SK-N-SH (cell line): ENCODE measurements at regions not wholly inside any gene's neighbourhood (a gene's known extent, or its start where the extent isn't known, plus 50 kb on each side); places are given as distances from the start of the nearest gene placed in this dataset.

Experiments used
- CTCF ChIA-PET: fragments of 300-600, 350-600 bp; formaldehyde crosslinking; extraction: SDS; loops from one replicate; lab custom pipeline; 2021; lab: Yijun Ruan, JAX
- POLR2A ChIA-PET: fragments of 350-600 bp; sonication (Branson Sonifier 250); formaldehyde crosslinking; extraction: SDS; loops from one replicate; lab custom pipeline; 2020; ENCODE audit warnings: antibody characterized with exemption, inconsistent platforms; lab: Yijun Ruan, JAX
- DNase-seq: peaks from one replicate; pipeline ENCODE4 v3.0.0; 2012
- H2AFZ ChIP-seq: fragments of 200-600 bp; sonication (generic); 2 replicates; pipeline ENCODE4 v1.8.1; 2016; ENCODE audit warnings: antibody characterized with exemption, mild to moderate bottlenecking, low read depth
- H3F3A ChIP-seq: fragments of 200-600 bp; sonication (generic); replicated peaks from 2 replicates; pipeline ENCODE3; 2016; ENCODE audit warnings: antibody characterized with exemption, mild to moderate bottlenecking; ENCODE audit not compliant: insufficient read depth
- H3K27ac ChIP-seq, 2 experiments: fragments of 200-500 bp in 1 of 2; fragments of 200-600 bp in 1 of 2; sonication (Bioruptor generic) in 1 of 2; sonication (generic), shearing (Covaris generic) in 1 of 2; 2 replicates each; pipeline versions ENCODE4 v1.5.1 to v1.6.1; 2014 to 2016; ENCODE audit warnings: low read depth in 2 of 2, inconsistent platforms in 1 of 2, low read length in 1 of 2, mild to moderate bottlenecking in 1 of 2, mixed read lengths in 1 of 2
- H3K27me3 ChIP-seq: fragments of 200-600 bp; sonication (generic), shearing (Covaris generic); 2 replicates; pipeline ENCODE4 v1.6.1; 2016; ENCODE audit warnings: mixed run types; ENCODE audit not compliant: insufficient read depth
- H3K36me3 ChIP-seq, 2 experiments: fragments of 200-500 bp in 1 of 2; fragments of 200-600 bp in 1 of 2; sonication (Bioruptor generic) in 1 of 2; sonication (generic) in 1 of 2; replicated peaks in 1 of 2; 2 replicates each; pipeline versions ENCODE3 to v1.5.1; 2014 to 2016; ENCODE audit warnings: low read length in 1 of 2, mild to moderate bottlenecking in 1 of 2; ENCODE audit not compliant: insufficient read depth in 2 of 2, control insufficient read depth in 1 of 2
- H3K4me1 ChIP-seq, 2 experiments: fragments of 200-500 bp in 1 of 2; fragments of 200-600 bp in 1 of 2; sonication (Bioruptor generic) in 1 of 2; sonication (generic), shearing (Covaris generic) in 1 of 2; 2 replicates each; pipeline versions ENCODE4 v1.5.1 to v1.6.1; 2014 to 2016; ENCODE audit warnings: low read depth in 1 of 2, low read length in 1 of 2, mixed run types in 1 of 2; ENCODE audit not compliant: insufficient read depth in 2 of 2, control insufficient read depth in 1 of 2
- H3K4me2 ChIP-seq: fragments of 200-600 bp; sonication (generic), shearing (Covaris generic); 2 replicates; pipeline ENCODE4 v1.6.1; 2017; ENCODE audit warnings: mixed run types
- H3K4me3 ChIP-seq, 2 experiments: fragments of 200-500 bp in 1 of 2; fragments of 200-600 bp in 1 of 2; sonication (Bioruptor generic) in 1 of 2; sonication (generic), shearing (Covaris generic) in 1 of 2; 2 replicates each; pipeline versions ENCODE4 v1.5.1 to v1.8.1; 2014 to 2016; ENCODE audit warnings: low read depth in 2 of 2, inconsistent platforms in 1 of 2, low read length in 1 of 2, mild to moderate bottlenecking in 1 of 2, mixed read lengths in 1 of 2, moderate library complexity in 1 of 2
- H3K79me2 ChIP-seq: fragments of 200-600 bp; sonication (generic); 2 replicates; pipeline ENCODE4 v1.8.1; 2017; ENCODE audit warnings: mild to moderate bottlenecking; ENCODE audit not compliant: insufficient read depth
- H3K9ac ChIP-seq: fragments of 200-600 bp; sonication (generic); 2 replicates; pipeline ENCODE4 v1.6.1; 2017; ENCODE audit warnings: mixed run types
- H3K9me2 ChIP-seq: fragments of 200-600 bp; sonication (generic); 2 replicates; pipeline ENCODE4 v1.6.1; 2017; ENCODE audit warnings: mixed run types
- H3K9me3 ChIP-seq: fragments of 200-600 bp; sonication (generic); 2 replicates; pipeline ENCODE4 v1.6.1; 2017; ENCODE audit warnings: mixed run types, mild to moderate bottlenecking, moderate library complexity
- H4K20me1 ChIP-seq: fragments of 200-600 bp; sonication (generic); 2 replicates; pipeline ENCODE4 v1.6.1; 2017; ENCODE audit warnings: mild to moderate bottlenecking, mixed run types; ENCODE audit not compliant: insufficient read depth
- CHD2 ChIP-seq: fragments of 150-350 bp; IDR thresholded peaks from 2 replicates; pipeline ENCODE4 v1.6.1; 2018; ENCODE audit warnings: low read length; ENCODE audit not compliant: partially characterized antibody
- FOSL2 ChIP-seq: IDR thresholded peaks from 2 replicates; pipeline ENCODE4 v1.4.0; 2012; ENCODE audit warnings: low read depth, mild to moderate bottlenecking, moderate library complexity, borderline replicate concordance
- GATA2 ChIP-seq: sonication (generic); formaldehyde crosslinking; IDR thresholded peaks from 2 replicates; pipeline ENCODE4 v1.5.0; 2020; ENCODE audit warnings: mild to moderate bottlenecking, missing genetic modification reagents
- JUND ChIP-seq: IDR thresholded peaks from 2 replicates; pipeline ENCODE4 v1.4.0; 2012
- MEF2A ChIP-seq: IDR thresholded peaks from 2 replicates; pipeline ENCODE4 v1.4.0; 2012; ENCODE audit warnings: low read depth, borderline replicate concordance
- NFIC ChIP-seq: IDR thresholded peaks from 2 replicates; pipeline ENCODE4 v1.4.0; 2012; ENCODE audit warnings: borderline replicate concordance
- RCOR1 ChIP-seq: fragments of 150-350 bp; IDR thresholded peaks from 2 replicates; pipeline ENCODE4 v1.6.1; 2017; ENCODE audit warnings: antibody characterized with exemption, low read length
- WGBS: methylation state at CpG from one replicate; pipeline ENCODE4 v1.1.6; 2017; ENCODE audit warnings: low lambda C conversion rate; 5-methylcytosine and 5-hydroxymethylcytosine counted together
- TF ChIP-seq, protein P1 (sequence below): IDR thresholded peaks from 2 replicates; pipeline ENCODE4 v1.4.0; 2012; ENCODE audit warnings: low read depth, borderline replicate concordance
- TF ChIP-seq, protein P2 (sequence below): fragments of 150-350 bp; IDR thresholded peaks from 2 replicates; pipeline ENCODE4 v1.6.1; 2016; ENCODE audit warnings: mild to moderate bottlenecking, low read depth, low read length
- TF ChIP-seq, protein P3 (sequence below): IDR thresholded peaks from 2 replicates; pipeline ENCODE4 v1.6.1; 2012; ENCODE audit warnings: mild to moderate bottlenecking, low read depth, low read length, moderate library complexity
- TF ChIP-seq, protein P4 (sequence below): fragments of 150-350 bp; IDR thresholded peaks from 2 replicates; pipeline ENCODE4 v1.6.1; 2017; ENCODE audit warnings: antibody characterized with exemption, low read length, low read depth, borderline replicate concordance

DNA sequence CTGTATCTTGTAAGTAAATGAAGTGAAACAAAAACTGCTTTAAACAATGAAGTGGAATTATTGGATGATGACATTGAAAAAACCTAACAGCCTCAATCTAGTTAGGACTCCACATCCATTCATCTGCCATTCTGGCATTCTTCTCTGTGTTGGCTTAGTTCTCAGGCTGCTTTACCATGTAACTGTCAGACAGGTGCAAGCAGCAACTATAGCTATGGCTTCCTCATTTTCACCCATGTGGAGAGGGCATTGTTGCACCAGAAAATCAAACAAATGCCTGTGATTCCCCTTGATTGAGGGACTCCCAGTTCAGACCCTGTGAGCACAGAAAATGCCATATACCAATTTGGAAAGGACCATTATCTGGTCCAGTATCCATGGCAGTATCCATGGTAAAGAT lies 129.5 kb upstream of the NYAP2 start (continued):
- TF ChIP-seq, protein P1, sequence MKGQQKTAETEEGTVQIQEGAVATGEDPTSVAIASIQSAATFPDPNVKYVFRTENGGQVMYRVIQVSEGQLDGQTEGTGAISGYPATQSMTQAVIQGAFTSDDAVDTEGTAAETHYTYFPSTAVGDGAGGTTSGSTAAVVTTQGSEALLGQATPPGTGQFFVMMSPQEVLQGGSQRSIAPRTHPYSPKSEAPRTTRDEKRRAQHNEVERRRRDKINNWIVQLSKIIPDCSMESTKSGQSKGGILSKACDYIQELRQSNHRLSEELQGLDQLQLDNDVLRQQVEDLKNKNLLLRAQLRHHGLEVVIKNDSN = no peak
- TF ChIP-seq RCOR1 (no peak), GATA2 (CRISPR knock-in tag) (no peak)

DNA sequence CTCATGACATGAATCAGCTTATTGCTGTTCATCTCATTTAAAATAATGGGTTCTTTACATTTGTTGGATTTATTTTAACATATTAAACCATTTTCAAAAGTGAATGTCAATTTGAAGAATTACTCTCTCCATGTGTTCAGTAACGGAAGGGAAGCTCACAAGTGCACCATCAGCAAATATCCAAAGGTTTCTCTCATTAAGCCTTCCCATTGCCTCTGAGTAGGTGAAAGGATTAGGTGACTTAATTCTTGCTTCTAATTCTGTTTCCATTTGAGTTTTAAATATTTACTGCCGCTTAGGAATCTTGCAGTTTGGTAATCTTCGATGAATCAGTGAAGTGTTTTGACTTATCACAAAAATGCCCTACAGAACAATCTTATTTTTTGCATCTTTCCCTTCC lies 145.1 kb upstream of the NYAP2 start:
- Histone ChIP-seq H3K27me3 (no peaks in the 10 kb centered on the region), H3K4me2 (no peak overlapping the region), H3K9me2 (no peaks in the 10 kb centered on the region), H3K36me3 (no peaks in the 10 kb centered on the region), H3K4me1 (no peaks in the 10 kb centered on the region), H3K4me3 (no peak overlapping the region), H3F3A (no peaks in the 10 kb centered on the region), H2AFZ (no peak overlapping the region), H3K27ac (no peak overlapping the region), H3K79me2 (no peaks in the 10 kb centered on the region), H3K9me3 (no peaks in the 10 kb centered on the region), H3K9ac (no peak overlapping the region), H4K20me1 (no peaks in the 10 kb centered on the region)
- TF ChIP-seq, protein P2, sequence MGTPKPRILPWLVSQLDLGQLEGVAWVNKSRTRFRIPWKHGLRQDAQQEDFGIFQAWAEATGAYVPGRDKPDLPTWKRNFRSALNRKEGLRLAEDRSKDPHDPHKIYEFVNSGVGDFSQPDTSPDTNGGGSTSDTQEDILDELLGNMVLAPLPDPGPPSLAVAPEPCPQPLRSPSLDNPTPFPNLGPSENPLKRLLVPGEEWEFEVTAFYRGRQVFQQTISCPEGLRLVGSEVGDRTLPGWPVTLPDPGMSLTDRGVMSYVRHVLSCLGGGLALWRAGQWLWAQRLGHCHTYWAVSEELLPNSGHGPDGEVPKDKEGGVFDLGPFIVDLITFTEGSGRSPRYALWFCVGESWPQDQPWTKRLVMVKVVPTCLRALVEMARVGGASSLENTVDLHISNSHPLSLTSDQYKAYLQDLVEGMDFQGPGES = no peak
- TF ChIP-seq, protein P3, sequence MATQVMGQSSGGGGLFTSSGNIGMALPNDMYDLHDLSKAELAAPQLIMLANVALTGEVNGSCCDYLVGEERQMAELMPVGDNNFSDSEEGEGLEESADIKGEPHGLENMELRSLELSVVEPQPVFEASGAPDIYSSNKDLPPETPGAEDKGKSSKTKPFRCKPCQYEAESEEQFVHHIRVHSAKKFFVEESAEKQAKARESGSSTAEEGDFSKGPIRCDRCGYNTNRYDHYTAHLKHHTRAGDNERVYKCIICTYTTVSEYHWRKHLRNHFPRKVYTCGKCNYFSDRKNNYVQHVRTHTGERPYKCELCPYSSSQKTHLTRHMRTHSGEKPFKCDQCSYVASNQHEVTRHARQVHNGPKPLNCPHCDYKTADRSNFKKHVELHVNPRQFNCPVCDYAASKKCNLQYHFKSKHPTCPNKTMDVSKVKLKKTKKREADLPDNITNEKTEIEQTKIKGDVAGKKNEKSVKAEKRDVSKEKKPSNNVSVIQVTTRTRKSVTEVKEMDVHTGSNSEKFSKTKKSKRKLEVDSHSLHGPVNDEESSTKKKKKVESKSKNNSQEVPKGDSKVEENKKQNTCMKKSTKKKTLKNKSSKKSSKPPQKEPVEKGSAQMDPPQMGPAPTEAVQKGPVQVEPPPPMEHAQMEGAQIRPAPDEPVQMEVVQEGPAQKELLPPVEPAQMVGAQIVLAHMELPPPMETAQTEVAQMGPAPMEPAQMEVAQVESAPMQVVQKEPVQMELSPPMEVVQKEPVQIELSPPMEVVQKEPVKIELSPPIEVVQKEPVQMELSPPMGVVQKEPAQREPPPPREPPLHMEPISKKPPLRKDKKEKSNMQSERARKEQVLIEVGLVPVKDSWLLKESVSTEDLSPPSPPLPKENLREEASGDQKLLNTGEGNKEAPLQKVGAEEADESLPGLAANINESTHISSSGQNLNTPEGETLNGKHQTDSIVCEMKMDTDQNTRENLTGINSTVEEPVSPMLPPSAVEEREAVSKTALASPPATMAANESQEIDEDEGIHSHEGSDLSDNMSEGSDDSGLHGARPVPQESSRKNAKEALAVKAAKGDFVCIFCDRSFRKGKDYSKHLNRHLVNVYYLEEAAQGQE = no peak
- TF ChIP-seq, protein P4, sequence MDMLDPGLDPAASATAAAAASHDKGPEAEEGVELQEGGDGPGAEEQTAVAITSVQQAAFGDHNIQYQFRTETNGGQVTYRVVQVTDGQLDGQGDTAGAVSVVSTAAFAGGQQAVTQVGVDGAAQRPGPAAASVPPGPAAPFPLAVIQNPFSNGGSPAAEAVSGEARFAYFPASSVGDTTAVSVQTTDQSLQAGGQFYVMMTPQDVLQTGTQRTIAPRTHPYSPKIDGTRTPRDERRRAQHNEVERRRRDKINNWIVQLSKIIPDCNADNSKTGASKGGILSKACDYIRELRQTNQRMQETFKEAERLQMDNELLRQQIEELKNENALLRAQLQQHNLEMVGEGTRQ = no peak
- TF ChIP-seq CHD2 (no peak), FOSL2 (no peak), MEF2A (no peak), JUND (no peak), NFIC (no peak)
- DNase-seq = no peak
- WGBS = 61% methylated on average over 3 of the region's 3 CpGs
- ChIA-PET CTCF (interaction anchor here (0.6 to 1.6 kb wide), 2 partner anchors 14 to 476 kb away, joined by 3 read pairs; no protein-coding TSS in a partner anchor), POLR2A (no interaction called here)
